ENCODE measurements at regions not wholly inside any gene's neighbourhood (a gene's known extent, or its start where the extent isn't known, plus 50 kb on each side); places are given as distances from the start of the nearest gene placed in this dataset.
"Not testable (repeated sequence)": the region's sequence is repeated elsewhere in the genome, so short reads cannot be mapped to it uniquely, and the experiment has no call there.

- no peak for DNase-seq (ENCODE audit: low spot score)
These were observed 150.7 kb downstream of the BRD1 start for GRCh38 chr22:49676783-49677494.

GRCh38 chr22:49676230-49676629 lies 151.4 kb downstream of the BRD1 start:
- no peak for DNase-seq (ENCODE audit: low spot score)

- no peak for DNase-seq (ENCODE audit: low spot score)
These were observed 153.1 kb downstream of the BRD1 start for GRCh38 chr22:49674479-49675050.

- no peak for DNase-seq (ENCODE audit: low spot score)
These were observed 154.6 kb downstream of the BRD1 start for GRCh38 chr22:49673048-49673447.

GRCh38 chr22:49672014-49672516 lies 155.6 kb downstream of the BRD1 start:
- DNase-seq (ENCODE audit: low spot score), result no peak

- no peak for DNase-seq (ENCODE audit: low spot score)
These were observed 156.2 kb downstream of the BRD1 start for GRCh38 chr22:49671331-49672013.

GRCh38 chr22:49670456-49671330 lies 157.0 kb downstream of the BRD1 start:
- DNase-seq (ENCODE audit: low spot score), result no peak

GRCh38 chr22:49669969-49670455 lies 157.7 kb downstream of the BRD1 start:
- DNase-seq (ENCODE audit: low spot score), result not testable (repeated sequence)

GRCh38 chr22:49669427-49669968 lies 158.2 kb downstream of the BRD1 start:
- not testable (repeated sequence) for DNase-seq (ENCODE audit: low spot score)

GRCh38 chr22:49668402-49668801 lies 159.3 kb downstream of the BRD1 start:
- DNase-seq (ENCODE audit: low spot score), result no peak

- no peak for DNase-seq (ENCODE audit: low spot score)
These were observed 160.4 kb downstream of the BRD1 start for GRCh38 chr22:49667236-49667635.

- no peak for DNase-seq (ENCODE audit: low spot score)
These were observed 161.4 kb downstream of the BRD1 start for GRCh38 chr22:49666146-49666809.

- DNase-seq (ENCODE audit: low spot score), result no peak
These were observed 162.8 kb downstream of the BRD1 start for GRCh38 chr22:49664891-49665290.

GRCh38 chr22:49664371-49664881 lies 163.2 kb downstream of the BRD1 start:
- no peak for DNase-seq (ENCODE audit: low spot score)

- DNase-seq (ENCODE audit: low spot score), result no peak
These were observed 163.8 kb downstream of the BRD1 start for GRCh38 chr22:49663823-49664222.

GRCh38 chr22:49663311-49663711 lies 164.4 kb downstream of the BRD1 start:
- DNase-seq (ENCODE audit: low spot score), result no peak

GRCh38 chr22:49662681-49663080 lies 165.0 kb downstream of the BRD1 start:
- DNase-seq (ENCODE audit: low spot score), result no peak

GRCh38 chr22:49660794-49661781 lies 166.6 kb downstream of the BRD1 start:
- DNase-seq (ENCODE audit: low spot score), result no peak

GRCh38 chr22:49660321-49660720 lies 167.4 kb downstream of the BRD1 start:
- no peak for DNase-seq (ENCODE audit: low spot score)

All from H4 (cell line).